ENCODE measurements at regions not wholly inside any gene's neighbourhood (a gene's known extent, or its start where the extent isn't known, plus 50 kb on each side); places are given as distances from the start of the nearest gene placed in this dataset.
A peak's percentile ranks its signal among the peaks of the same experiment; 100 is the strongest.

DNA sequence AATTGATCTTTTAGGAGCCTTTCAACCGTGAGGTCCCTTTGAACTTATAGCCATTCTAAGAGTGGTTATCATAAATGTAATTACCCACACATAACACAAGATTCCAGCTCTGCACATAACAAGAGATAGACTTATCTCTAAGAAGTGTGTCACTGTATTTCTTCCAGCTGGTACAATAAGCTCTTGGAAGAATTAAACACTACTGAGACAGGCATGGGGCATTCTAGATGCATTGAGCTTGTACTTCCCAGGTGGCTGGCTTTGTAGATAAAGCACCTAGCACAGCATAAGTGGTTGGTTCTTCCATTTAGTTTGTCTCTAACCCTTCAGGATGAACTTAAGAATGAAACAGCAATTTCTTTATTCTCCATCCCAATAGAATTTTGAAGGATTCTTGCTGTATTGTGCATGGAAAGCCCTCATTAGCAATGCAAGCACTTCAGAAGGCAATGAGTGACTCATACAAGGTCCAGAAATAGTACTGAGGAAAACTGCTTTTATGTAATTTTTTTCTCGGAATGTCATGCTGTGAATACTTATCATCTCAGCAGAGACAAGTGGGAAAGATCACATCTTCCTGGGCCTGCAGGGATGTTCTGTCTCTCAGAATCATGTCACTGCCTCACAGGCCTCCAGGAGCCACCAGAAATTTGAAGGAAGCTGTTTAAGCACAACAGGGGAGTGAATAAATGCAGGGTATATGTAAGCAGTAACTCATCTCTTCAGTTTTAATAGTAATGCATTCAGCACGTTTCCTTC is 91.1 kb upstream of the CD180 start:
- no peak for ATAC-seq

DNA sequence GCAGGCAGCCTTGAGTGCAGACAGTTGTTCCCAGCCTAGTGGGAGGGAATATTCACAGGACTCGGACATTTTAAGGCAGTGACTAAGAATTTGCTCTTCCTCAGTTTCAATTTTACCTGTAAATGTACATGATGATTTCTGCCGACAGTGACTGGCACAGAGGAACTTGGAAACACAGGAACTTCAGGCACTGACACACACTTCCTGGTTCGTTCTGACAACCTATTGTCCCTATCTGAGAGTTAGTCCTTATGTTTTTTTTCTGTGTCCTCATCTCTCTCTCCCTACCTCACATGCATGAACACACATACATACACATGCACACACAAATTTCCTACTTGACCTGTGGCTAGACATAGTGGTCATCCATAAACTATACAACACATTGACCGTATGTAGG is 89.4 kb upstream of the CD180 start:
- ATAC-seq: no peak

DNA sequence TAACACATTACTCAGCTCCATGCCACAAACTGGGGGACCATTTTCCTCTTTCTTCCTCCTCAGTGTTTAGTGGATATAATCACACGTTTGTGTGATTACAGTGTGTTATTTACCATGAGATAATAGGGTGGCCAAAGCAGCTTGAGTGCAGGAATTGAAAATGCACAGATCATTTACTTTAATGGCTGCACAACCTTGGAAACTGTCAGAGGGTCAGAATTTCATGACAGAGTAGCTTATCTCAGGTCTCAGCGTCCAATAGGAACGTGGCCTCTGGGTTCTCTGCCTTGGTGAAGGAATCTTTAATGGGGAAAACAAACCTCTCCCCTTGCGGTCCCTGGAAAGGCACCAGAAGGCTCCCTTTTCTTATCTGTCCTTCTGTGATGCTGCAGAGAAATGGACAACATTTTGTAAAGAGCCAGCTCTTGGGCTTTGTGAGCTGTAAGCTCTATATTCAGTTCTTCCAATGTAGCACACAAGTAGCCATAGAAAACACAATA is 87.4 kb upstream of the CD180 start:
- ATAC-seq: no peak

DNA sequence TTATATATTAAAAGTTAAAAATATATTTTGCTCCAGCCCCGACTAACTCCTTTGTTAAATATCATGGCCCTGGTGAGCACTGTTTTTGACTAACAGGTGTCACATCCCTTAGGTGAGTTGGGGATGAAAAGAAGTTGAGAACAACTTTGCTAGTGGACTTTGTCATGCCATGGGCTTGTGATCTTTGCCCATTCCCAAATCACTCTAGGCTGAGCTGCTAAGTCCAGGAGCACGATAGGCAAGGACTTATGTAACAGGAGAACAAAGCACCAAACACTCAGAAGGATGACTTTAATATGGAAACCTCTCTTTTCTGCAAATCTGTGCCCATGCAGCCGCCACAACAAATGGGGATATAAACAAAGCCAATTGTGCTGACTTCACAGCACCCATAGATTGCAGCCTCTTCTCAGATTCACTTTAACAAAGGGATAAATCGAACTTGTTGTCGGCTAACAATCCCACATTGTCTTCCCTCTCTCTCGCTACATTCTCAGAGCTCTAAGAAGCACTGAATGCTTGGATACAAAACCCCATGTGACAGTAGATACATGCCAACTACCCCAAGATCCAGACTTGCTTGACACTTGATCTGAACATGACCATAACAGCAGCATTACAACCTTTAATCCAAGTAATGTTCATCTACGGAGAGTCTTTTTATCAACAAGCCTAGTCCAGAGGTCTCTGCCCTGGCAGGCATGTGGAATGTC is 86.8 kb upstream of the CD180 start:
- no peak for ATAC-seq

DNA sequence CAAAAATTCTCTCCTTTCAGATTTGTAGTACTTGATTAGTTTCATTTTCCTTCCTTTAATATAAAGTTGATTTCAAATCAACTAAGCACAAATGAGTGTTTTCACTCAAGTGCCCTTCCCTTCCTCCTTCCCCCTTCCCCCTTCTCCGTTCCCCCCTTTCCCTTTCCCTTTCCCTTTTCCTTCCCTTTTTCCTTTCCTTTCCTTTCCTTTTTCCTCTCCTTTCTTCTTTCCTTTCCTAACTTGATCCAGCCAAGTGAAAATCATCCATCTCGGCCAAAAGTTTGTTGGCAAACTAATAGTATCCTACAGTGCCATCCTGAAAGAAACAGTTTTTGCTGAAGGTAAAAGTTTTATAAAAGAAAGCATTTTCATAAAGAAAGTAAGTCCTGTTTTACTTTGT is 85.3 kb upstream of the CD180 start:
- no peak for ATAC-seq

DNA sequence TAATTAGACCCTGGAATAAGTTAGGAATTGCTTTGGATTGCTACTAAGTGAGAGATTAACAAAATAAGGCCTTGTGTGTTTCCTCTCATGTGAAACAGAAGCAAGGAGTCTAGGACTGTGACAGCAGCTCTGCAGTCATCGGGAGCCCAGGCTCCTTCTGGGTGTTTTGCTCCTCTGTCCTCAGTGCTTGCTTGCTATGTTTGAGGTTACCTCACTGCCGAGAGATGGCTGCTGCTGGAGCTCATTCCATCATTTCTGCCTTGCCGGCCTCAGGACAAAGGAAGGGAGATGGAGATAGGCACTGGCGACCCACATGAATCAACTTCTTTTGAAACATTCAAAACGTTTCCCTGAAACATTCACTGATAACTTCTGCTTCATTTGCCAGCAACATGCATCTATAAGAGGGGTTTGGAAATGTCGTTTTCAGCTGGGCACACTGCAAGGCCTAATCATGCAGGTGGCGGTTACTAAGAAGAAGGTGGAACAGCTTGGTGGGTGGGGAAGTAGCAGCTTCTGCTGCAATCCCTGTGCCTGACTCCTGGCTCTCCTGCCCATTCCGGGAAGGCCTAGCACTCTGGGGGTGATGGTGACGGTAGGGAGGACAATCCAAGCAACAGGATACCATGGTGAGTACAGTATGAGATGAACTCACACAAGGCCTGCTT is 77.2 kb upstream of the CD180 start:
- no peak for ATAC-seq

DNA sequence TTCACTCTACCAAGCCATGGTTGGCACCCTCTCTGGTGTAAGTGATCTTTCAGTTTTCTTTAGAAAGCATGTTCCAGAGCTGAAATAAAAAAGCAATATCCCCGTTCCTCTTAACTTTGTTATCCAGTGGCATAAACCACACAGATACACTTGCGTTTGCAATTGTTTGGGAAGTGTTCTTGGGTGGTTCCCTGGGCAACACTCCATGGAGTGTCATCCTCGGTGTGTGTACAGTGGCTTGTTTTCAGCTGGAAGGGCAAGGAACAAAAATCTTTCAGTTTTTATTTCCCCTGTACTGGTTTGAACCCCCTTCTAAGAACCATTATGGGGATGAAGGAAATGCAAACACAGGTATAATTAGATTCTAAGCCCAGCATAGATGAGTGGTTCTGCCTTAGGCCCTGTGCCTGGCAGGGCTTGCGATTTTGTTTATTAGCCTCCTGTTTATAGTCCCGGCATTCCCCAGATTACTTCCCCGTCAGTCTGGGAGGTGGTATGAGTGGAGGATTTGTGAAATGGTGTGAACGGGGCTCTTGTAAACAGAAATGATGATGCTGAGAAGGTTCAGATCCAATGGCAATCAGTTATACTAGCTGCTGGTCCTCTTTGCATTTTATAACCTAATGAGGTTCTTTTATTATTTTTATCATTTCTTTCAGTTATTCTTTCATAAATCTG is 76.0 kb upstream of the CD180 start:
- no peak for ATAC-seq

DNA sequence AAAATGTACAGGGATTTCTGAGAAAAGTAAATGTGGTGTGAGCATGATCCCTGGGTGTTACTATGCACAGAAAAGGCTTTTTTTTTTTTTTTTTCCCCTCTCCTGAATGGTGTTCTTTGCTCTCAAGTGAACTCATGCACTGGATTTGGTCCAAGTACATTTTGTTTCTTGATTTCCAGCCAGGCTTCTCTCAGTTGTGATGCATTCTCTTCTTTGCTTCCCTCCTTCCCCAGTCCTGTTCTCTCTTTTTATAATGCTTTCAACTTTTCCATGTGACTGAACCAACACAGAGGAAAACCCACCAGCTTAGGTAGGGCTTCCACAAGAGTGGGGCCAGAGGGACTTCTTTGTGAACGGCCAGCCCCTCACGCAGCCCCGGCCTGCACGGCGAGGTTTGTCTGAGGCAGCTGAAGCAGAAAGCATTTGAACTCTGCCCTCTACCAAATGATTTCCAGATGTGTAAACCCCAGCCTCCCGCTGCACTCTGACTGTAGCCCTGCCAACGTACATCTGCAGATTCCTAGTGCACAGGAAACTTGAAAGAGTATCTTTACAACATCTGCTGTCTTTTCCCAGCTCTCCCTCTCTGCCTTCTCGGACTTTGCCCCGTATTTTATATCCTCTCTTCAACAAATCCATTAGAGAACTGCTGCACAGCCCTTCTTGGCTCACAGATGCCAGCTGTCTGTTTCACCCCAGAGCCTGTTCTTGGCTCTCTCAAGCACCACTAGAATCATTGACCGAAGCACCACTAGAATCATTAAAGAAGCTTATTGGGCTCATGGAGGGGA is 71.8 kb upstream of the CD180 start:
- ATAC-seq: peak; percentile 54

DNA sequence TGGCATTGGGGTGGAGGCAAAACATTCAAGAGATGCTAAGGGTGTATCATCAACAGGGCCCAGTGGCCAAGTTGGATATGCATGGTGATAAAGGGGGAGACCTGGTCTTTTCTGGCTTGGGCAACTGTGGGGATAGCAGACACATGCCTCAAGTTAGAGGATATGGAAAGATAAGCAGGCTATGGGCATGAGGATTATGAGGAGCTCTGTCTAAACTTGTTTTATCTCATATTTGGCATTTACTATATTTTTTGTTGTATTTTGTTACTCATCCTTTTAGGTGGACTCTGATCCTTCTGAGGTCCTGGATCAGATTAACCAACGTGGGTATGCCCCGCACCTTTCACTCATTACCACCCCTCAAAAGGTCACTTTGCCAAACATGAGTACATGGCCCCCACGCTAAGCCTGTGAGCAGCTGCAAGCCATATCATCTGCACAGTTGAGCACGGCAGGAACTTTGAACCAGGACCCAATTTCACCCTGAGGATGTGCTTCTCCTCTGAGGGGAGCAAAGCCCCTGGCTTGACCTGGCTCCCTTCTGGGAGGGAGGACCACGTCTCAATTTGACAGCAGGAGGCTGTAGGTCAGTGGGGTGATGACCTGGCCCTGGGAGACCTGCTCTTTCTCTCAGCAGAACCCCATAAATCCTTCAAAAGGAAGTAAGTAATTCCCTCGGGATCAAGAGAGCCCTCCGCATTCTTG is 71.1 kb upstream of the CD180 start:
- no peak for ATAC-seq

DNA sequence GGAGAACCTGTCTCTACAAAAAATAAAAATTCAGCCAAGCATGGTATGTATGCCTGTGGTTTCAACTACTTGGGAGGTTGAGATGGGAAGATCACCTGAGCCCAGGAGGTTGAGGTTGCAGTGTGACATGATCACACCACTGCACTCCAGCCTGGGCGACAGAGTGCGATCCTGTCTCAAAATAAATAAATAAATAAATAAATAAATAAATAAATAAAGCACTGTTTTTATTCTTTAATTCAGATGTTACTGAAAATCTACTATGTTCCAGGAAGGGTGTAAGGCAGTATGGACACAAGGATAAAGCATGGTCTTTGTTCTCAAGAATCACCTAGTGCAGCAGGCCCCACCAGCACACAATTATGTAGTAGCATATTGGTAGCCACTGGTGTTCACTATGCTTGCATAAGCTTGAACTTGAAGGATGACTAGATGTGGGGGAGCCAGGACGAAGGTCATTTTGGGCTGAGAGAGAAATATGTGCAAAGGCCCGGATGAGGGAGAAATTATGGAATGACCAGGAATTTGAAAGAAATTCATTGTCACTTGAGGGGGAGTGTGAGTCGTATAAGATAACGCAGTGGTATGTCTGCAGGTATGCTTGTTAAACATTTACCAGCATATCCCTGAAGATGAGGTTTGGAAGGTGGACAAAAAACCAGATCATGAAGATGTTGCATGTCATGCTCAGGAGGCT is 70.2 kb upstream of the CD180 start:
- no peak for ATAC-seq

DNA sequence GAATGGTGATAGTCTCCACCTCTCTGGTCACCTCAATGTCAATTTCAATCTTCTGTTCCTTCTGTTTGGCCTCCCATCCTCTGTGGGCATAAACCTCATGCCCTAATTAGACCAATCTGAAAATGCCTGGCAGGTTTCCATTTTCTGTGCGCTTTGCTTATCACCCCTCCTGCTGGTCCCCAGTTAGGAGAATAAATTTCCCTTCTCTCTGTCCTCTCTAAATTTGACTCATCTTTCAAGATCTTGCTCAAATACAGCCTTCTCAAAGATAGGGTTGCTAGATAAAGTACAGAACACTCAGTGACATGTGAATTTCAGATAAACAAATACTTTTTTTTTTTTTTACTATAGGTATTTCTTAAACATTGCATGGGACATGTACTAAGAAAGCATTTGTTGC is 69.4 kb upstream of the CD180 start:
- no peak for ATAC-seq

DNA sequence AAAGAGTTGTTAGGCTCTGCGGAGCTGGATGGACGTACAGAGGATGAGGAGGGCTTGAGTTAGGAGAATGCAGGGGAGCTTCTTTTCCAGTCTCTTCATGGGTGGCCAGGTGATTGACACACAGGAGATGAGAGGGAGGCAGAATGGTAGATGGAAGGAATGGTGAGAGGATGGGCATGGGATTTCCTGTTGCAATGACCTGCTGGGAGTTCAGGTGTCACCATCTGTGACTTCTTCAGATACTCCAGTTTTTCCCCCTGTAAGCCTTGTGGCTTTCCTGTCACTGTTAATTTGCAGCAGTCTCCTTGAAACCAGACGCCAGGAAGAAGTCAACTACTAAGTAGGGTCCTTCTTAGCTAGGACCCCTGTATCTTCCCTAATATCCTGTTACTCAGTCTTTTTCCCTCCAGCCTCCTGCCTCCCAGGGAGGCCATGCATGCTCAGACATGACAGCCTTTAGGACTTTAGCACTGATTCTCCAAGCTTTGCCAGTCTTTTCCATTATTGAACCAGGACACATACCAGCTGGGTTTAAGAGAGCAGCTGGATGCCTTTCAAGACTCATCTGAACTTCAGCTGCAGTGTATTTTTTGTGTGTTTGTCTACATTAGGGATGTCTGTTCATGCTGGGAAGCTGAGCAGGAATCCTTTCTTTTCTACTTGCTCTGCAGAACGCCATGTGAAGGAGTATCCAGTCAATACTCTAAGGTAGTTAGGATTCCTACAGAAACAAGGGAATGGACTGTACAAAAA is 67.2 kb upstream of the CD180 start:
- ATAC-seq: no peak

DNA sequence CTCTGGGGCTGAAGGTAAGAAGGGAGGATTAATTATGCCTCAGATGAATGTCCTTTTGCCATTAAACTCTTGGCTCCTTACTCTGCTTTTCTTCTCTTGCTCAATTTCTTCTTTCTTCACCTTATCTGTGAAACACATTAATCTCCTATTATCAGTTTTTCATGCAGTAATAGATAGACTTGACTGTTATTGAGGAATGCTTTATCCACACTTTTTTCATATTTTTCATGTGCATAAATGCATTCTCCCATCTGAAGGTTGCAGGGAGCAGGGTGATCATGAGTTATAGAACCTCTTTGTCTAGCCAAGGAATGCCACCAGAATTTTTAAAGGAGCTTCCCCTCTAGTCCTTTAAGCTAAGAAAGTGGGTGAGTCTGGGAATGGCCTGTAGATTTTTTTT is 66.4 kb upstream of the CD180 start:
- ATAC-seq: no peak

DNA sequence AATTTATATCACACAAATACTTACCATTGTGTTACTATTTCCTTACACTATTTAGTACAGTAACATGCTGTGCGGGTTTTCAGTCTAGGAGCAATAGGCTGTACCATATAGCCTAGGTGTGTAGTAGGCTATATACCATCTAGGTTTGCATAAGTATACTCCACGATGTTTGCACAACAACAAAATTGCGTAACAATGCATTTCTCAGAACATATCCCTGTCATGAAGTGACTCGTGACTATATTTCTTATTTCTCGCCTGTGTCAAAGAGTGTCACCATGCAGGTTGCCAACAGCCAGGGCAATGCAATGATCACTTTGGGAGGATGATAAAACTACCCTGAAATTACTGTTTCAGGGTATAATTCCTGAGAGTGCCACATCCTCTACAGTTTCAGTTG is 65.6 kb upstream of the CD180 start:
- no peak for ATAC-seq

DNA sequence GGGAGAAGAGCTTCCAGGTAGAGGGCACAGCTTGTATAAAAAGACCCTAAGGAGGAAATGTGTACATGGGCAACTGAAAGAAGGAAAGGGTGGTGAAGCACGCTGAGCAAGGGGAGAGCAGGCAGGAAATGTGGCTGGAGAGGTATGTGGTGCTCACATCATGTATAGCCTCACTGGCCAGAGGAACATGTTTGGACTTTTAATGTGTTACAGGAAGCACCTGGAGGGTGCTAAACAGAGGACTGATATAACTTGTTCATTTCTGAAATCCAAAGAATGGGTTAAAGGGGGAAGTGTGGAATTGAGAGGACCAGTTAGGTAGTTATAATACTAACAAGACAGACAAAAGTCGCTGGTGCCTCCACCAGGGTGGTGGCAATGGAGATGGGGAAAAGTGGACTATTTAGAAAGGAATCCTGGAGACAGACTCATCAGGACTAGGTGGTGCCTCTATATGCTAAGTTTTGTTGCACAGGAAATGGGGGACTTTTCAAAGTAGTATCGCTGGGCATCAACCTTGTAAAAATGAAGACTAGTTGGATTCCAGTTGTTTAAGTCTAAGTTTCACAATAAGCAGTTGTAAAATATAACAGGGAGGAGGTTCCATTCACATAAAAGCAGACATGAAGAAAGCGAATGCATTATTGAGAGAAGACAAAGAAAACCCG is 63.1 kb upstream of the CD180 start:
- no peak for ATAC-seq

DNA sequence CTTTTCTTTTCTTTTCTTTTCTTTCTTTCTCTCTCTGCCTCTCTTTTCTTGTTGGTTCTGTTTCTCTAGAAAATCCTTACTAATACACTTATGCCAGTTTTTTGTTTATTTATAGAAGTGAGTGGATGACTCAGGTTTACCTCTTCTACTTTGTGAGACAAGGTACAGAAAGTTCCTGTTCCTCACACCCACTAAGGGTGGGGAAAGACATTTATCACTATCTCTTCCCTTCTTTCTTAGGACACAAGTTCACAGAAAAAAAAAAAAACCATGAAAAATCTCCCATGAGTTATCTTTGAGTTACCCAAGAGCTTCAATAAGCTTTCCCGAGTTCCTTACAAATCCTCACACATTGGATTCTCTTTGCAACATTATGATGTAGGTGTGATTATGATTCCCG is 60.9 kb upstream of the CD180 start:
- peak; percentile 81 for ATAC-seq

DNA sequence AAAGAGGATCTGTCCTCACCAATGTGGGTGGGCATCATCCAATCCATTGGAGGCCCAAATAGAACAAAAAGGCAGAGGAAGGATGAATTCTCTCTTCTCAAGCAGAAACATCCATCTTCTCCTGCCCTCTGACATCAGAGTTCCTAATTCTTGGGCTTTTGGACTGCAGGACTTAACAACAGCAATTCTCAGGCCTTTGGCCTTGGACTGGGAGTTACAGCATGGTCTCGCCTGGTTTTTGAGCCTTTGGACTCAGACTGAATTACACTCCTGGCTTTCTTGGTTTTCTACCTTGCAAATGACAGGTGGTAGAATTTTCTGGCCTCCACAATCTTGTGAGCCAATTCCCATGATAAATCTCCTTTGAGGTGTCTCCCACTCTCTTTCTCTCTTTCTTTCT is 60.5 kb upstream of the CD180 start:
- ATAC-seq: no peak

DNA sequence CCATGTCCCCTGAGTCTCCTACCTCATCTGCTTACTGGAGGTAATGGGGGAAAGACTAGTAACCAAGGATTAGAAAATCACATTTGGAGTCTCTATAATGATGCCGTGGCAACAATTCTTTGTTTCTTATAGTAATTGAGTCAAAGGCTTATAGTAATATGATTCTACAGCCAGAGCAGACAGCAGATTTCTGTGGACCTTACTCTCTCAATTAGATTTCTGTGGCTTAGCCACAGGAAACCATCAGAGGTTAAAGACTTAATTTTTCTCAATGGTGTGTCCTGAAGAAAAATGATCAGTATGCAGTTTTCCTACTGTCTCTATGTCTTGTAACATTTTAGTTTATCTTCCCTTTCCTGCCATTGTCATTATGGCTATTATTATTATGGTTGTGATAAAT is 59.3 kb upstream of the CD180 start:
- ATAC-seq: no peak

DNA sequence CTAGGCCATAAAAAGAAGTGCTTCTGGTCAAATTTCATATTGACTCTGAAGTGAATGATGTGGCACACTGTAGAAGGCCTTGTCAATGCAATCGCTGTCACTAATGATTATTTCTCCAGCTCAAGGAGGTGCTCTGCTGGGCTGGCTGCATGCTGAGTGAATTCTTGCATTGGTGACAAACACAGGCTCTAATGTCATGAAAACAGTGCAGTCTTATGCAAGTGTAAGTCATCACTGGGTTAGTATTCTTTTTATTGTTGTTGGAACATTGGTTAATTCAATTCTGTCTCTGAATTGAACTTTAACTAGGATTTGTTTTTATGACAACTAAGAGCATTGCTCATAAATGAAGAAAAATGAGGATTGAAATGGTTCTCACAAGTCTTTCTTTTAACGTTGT is 57.3 kb upstream of the CD180 start:
- ATAC-seq: no peak

DNA sequence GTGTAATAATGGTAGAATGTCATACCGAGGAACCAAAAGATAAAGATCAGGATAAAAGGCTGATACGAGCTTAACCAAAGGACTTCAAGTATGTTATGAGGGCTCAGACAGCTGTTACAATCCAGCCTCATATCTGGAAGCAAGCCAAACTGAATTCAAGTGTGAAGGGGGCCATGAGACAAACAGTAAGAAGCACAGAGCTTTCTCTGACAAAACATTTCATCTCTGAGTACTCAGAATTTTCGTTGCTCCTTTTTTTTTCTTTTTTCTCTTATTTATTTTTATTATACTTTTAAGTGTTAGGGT is 52.9 kb upstream of the CD180 start:
- ATAC-seq: no peak

Data from esophagus mucosa (tissue), 1 donor.